ENCODE measurements at regions not wholly inside any gene's neighbourhood (a gene's known extent, or its start where the extent isn't known, plus 50 kb on each side); places are given as distances from the start of the nearest gene placed in this dataset.

GRCh38 chr18:76752400-76752799, 70.0 kb upstream of the ZNF236 start:
- Histone ChIP-seq H3K27me3 (no peaks in the 10 kb centered on the region), H3K9me3 (peaks cover 40% of the 10 kb centered on the region), H3K9ac (no peak overlapping the region), H3K4me3 (no peak overlapping the region), H4K20me1 (no peaks in the 10 kb centered on the region), H3K4me1 (no peaks in the 10 kb centered on the region), H3K4me2 (no peak overlapping the region), H3K36me3 (no peaks in the 10 kb centered on the region), H3K27ac (no peak overlapping the region)
- TF ChIP-seq Cebpa-rat (IDR thresholded peaks at IDR 0.05), result no peak

DNA sequence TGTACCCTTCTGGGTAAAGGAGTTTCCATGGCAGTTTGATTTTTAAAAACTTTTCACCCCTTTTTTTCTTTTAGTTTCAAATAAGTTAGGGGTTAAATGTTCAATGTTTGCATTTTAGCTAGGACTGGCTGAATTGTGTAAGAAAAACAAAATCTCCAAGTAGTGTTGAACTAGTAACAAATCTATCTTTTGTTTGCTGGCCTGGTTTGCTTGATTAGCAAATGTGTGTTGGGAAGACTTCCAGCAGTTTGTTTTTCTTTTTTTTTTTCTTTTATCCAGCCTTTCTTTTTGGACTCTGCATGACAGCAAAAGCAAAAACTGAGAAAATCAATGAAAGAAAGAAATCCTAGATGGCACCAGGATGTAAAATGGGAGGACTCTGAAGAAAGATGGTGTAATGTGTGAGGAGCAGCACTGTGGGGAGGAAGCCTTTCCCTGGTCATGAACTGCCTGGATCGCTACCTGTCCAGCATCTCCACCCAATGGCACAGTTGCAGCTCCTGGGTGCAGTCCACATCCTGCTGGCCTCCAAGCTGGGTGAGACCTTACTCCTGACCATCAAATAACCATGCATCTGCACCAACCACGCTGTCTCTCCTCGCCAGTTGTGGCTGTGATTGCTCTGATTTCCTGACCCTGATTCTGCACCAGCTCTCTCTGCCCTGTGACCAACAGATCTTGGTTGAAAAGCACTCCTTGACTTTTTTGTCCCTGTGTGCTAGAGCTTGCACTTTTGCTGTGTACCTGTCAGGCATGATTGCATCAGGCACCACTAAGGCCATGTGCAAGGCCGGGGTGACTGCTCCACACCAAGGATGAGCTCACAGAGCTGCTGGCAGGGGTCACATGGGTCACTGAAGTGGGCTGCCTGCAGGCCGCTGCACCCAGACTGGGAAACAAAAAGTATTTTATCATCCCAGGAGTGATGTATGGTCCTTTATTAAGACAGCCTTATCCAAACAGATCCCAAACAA, 71.2 kb upstream of the ZNF236 start:
- H3K27ac ChIP-seq, result no peak overlapping the region
- no peaks in the 10 kb centered on the region for H3K36me3 ChIP-seq
- TF ChIP-seq Cebpa-rat (IDR thresholded peaks at IDR 0.05), result no peak
- no peak overlapping the region for H3K4me3 ChIP-seq
- H3K4me1 ChIP-seq, result no peaks in the 10 kb centered on the region
- H4K20me1 ChIP-seq, result no peaks in the 10 kb centered on the region
- H3K9me3 ChIP-seq, result peaks cover 45% of the 10 kb centered on the region
- no peak overlapping the region for H3K4me2 ChIP-seq
- no peak overlapping the region for H3K9ac ChIP-seq
- H3K27me3 ChIP-seq, result no peaks in the 10 kb centered on the region

GRCh38 chr18:76750269-76750668, 72.1 kb upstream of the ZNF236 start:
- Histone ChIP-seq H3K4me1 (no peaks in the 10 kb centered on the region), H3K4me3 (no peak overlapping the region), H3K4me2 (no peak overlapping the region), H3K27me3 (no peaks in the 10 kb centered on the region), H3K27ac (no peak overlapping the region), H4K20me1 (no peaks in the 10 kb centered on the region), H3K36me3 (no peaks in the 10 kb centered on the region), H3K9ac (no peak overlapping the region), H3K9me3 (peaks cover 54% of the 10 kb centered on the region)
- TF ChIP-seq Cebpa-rat (IDR thresholded peaks at IDR 0.05), result no peak

DNA sequence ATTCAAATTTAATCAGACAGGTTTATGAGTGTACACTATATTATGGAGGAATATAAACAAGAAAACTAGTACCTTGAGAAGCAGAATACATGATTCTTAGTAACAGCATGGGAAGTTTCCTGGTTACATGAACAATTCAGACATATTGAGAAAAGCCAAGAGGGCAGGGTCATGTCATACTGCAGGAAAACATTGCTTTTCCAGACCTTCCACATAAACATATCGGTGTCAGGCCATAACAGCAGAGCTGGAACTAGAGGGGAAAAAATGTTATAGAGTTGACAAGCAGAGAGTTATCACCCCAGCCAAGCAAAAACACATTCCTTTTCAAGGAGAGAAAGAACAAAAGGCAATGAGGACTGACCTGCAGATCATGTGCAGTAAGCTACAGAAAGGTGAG, 74.7 kb upstream of the ZNF236 start:
- no peak for TF ChIP-seq Cebpa-rat (IDR thresholded peaks at IDR 0.05)
- no peaks in the 10 kb centered on the region for H4K20me1 ChIP-seq
- no peaks in the 10 kb centered on the region for H3K27me3 ChIP-seq
- no peaks in the 10 kb centered on the region for H3K36me3 ChIP-seq
- H3K27ac ChIP-seq, result no peak overlapping the region
- H3K4me1 ChIP-seq, result no peaks in the 10 kb centered on the region
- H3K4me3 ChIP-seq, result no peak overlapping the region
- no peak overlapping the region for H3K9ac ChIP-seq
- H3K4me2 ChIP-seq, result no peak overlapping the region
- H3K9me3 ChIP-seq, result peaks cover 62% of the 10 kb centered on the region

GRCh38 chr18:76741346-76741745, 81.0 kb upstream of the ZNF236 start:
- Histone ChIP-seq H3K4me1 (no peaks in the 10 kb centered on the region), H3K4me2 (no peak overlapping the region), H3K4me3 (no peak overlapping the region), H3K27ac (no peak overlapping the region), H4K20me1 (no peaks in the 10 kb centered on the region), H3K9me3 (peaks cover 19% of the 10 kb centered on the region), H3K36me3 (no peaks in the 10 kb centered on the region), H3K27me3 (no peaks in the 10 kb centered on the region), H3K9ac (no peak overlapping the region)
- TF ChIP-seq Cebpa-rat (IDR thresholded peaks at IDR 0.05), result no peak

GRCh38 chr18:76736309-76736708, 86.0 kb upstream of the ZNF236 start:
- Histone ChIP-seq H3K4me1 (peaks cover 3% of the 10 kb centered on the region), H3K9ac (no peak overlapping the region), H3K27me3 (no peaks in the 10 kb centered on the region), H3K4me3 (no peak overlapping the region), H3K4me2 (no peak overlapping the region), H3K27ac (no peak overlapping the region), H3K9me3 (0 out of 2 replicates have a peak, but pooled peaks cover 11% of the 10 kb centered on the region), H4K20me1 (no peaks in the 10 kb centered on the region), H3K36me3 (no peaks in the 10 kb centered on the region)
- TF ChIP-seq Cebpa-rat (IDR thresholded peaks at IDR 0.05), result no peak

DNA sequence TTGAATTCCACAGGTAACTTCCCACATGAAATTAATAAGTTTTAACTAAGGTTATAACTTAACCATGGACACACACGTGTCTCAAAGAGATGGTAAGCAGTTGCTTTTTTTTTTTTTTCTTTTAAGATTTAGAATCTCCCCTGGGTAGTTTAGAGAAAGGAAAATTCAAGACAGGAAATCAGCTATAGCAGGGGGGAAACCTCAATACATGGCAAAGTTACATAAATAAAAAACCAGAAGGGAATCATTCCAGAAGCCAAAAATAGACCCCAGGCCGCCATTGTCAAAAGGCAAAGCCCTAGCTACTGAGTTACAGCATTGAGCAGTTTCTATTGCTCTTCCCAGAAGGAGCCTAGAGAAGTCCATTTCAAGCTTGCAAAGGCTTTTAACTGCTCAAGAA, 91.5 kb upstream of the ZNF236 start:
- TF ChIP-seq Cebpa-rat (IDR thresholded peaks at IDR 0.05), result no peak
- no peaks in the 10 kb centered on the region for H4K20me1 ChIP-seq
- peaks cover 11% of the 10 kb centered on the region for H3K4me1 ChIP-seq
- peaks cover 22% of the 10 kb centered on the region for H3K9me3 ChIP-seq
- H3K36me3 ChIP-seq, result no peaks in the 10 kb centered on the region
- H3K4me2 ChIP-seq, result peak overlapping the region; percentile 47
- no peak overlapping the region for H3K27ac ChIP-seq
- no peak overlapping the region for H3K4me3 ChIP-seq
- H3K9ac ChIP-seq, result no peak overlapping the region
- H3K27me3 ChIP-seq, result no peaks in the 10 kb centered on the region

DNA sequence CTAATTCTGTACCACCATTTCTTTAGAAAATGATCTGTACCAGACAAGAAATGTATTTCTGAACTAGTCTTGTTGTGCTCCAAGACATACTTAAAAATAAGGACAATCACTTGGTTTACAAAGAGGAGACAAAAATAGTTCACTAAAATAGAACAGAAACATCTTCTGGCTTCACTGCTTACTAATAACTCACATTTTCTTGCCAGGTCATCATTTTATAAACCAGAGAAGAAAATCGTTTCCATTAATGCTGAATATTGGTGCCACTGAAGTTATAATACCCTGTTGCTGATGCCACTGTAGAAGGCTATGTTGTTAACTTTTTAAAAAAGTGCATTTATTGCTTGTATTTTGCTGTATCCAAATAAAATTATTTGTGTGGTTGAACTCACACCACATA, 94.8 kb upstream of the ZNF236 start:
- peaks cover 11% of the 10 kb centered on the region for H3K4me1 ChIP-seq
- H3K9me3 ChIP-seq, result peaks cover 17% of the 10 kb centered on the region
- no peaks in the 10 kb centered on the region for H3K36me3 ChIP-seq
- no peaks in the 10 kb centered on the region for H3K27me3 ChIP-seq
- no peak overlapping the region for H3K27ac ChIP-seq
- H3K4me2 ChIP-seq, result no peak overlapping the region
- no peak for TF ChIP-seq Cebpa-rat (IDR thresholded peaks at IDR 0.05)
- H3K4me3 ChIP-seq, result no peak overlapping the region
- H4K20me1 ChIP-seq, result no peaks in the 10 kb centered on the region
- no peak overlapping the region for H3K9ac ChIP-seq

- no peaks in the 10 kb centered on the region for H4K20me1 ChIP-seq
- H3K9me3 ChIP-seq, result peaks cover 11% of the 10 kb centered on the region
- no peak for TF ChIP-seq Cebpa-rat (IDR thresholded peaks at IDR 0.05)
- H3K36me3 ChIP-seq, result no peaks in the 10 kb centered on the region
- H3K4me3 ChIP-seq, result no peak overlapping the region
- H3K9ac ChIP-seq, result no peak overlapping the region
- no peak overlapping the region for H3K27ac ChIP-seq
- no peaks in the 10 kb centered on the region for H3K27me3 ChIP-seq
- H3K4me1 ChIP-seq, result peaks cover 7% of the 10 kb centered on the region
- no peak overlapping the region for H3K4me2 ChIP-seq
Observed at GRCh38 chr18:76725445-76725844, 96.9 kb upstream of the ZNF236 start.

DNA sequence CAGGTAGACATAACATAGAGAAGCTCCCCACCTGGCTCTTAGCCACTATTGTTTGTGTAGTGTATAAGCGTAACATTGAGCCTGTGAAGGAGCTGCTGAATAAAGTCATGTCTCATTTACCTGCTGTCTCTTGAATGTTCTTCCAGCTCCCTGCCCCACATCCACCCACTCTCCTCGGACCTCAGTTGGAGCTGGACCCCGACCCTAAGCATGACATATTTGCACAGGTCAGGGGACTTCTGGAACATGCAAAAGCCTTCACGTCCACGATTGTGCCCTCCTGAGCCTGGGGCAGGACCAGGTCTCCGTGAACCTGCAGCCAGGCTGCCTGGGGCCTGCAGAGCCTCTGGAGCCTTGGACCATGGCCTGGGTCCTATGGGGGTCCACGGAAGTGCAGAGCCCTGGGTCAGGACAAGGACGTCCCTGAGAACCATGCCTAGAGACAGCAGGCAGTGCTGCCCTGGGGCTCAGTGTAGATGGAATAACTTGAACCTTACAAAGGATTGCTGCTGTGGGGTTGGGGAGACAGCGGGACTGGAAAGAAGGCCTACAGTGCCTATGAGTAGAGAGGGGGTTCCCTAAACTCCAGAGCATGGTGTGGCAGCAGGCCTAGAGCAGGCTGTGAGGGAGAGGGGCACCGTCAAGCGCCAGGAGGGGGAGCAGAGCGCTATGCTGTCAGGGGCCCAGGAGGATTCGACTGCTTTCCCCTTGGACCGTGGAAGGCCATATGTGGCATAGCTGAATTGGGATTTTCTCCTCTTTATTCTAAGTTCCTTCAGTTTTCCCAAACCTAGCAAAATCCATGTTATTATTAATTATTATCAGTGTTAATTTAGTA, 99.9 kb upstream of the ZNF236 start:
- Histone ChIP-seq H3K9ac (no peak overlapping the region), H3K4me2 (no peak overlapping the region), H3K4me3 (no peak overlapping the region), H3K4me1 (peaks cover 7% of the 10 kb centered on the region), H3K36me3 (no peaks in the 10 kb centered on the region), H4K20me1 (no peaks in the 10 kb centered on the region), H3K9me3 (peaks cover 4% of the 10 kb centered on the region; the same call in 1 of the 2 replicates), H3K27ac (no peak overlapping the region), H3K27me3 (no peaks in the 10 kb centered on the region)
- no peak for TF ChIP-seq Cebpa-rat (IDR thresholded peaks at IDR 0.05)
